GM23248 (cell line): ENCODE measurements at regions not wholly inside any gene's neighbourhood (a gene's known extent, or its start where the extent isn't known, plus 50 kb on each side); places are given as distances from the start of the nearest gene placed in this dataset.
A peak's percentile ranks its signal among the peaks of the same experiment; 100 is the strongest.
"Not testable (repeated sequence)": the region's sequence is repeated elsewhere in the genome, so short reads cannot be mapped to it uniquely, and the experiment has no call there.

Experiments used
- DNase-seq: peaks from one replicate; pipeline ENCODE4 v3.0.0-alpha.2; 2015
- H2AFZ ChIP-seq: fragments of 200-600 bp; sonication (generic); 2 replicates; pipeline ENCODE4 v1.6.1; 2016; ENCODE audit warnings: antibody characterized with exemption
- H3F3A ChIP-seq: fragments of 200-600 bp; sonication (generic); 2 replicates; pipeline ENCODE4 v1.6.1; 2016; ENCODE audit warnings: mild to moderate bottlenecking, antibody characterized with exemption, mixed run types; ENCODE audit not compliant: insufficient read depth
- H3K27ac ChIP-seq: fragments of 200-600 bp; sonication (generic); 2 replicates; pipeline ENCODE4 v1.5.1; 2016; ENCODE audit warnings: mild to moderate bottlenecking
- H3K27me3 ChIP-seq: fragments of 200-600 bp; sonication (generic); replicated peaks from 2 replicates; pipeline ENCODE4 v1.6.1; 2016; ENCODE audit warnings: mild to moderate bottlenecking; ENCODE audit not compliant: insufficient read depth
- H3K36me3 ChIP-seq: fragments of 200-600 bp; sonication (generic); 2 replicates; pipeline ENCODE4 v1.6.1; 2016; ENCODE audit warnings: low read depth, mild to moderate bottlenecking
- H3K4me1 ChIP-seq: fragments of 200-600 bp; sonication (generic); 2 replicates; pipeline ENCODE4 v1.6.1; 2016; ENCODE audit warnings: mild to moderate bottlenecking; ENCODE audit not compliant: insufficient read depth
- H3K4me2 ChIP-seq: fragments of 200-600 bp; sonication (generic); one replicate; pipeline ENCODE4 v1.6.1; 2016; ENCODE audit warnings: mild to moderate bottlenecking; ENCODE audit not compliant: unreplicated experiment
- H3K4me3 ChIP-seq: fragments of 200-600 bp; sonication (generic); 2 replicates; pipeline ENCODE4 v1.5.1; 2016; ENCODE audit warnings: mild to moderate bottlenecking
- H3K79me2 ChIP-seq: fragments of 200-600 bp; sonication (generic); 2 replicates; pipeline ENCODE4 v1.6.1; 2016; ENCODE audit warnings: mild to moderate bottlenecking; ENCODE audit not compliant: insufficient read depth
- H3K9ac ChIP-seq: fragments of 200-600 bp; sonication (generic); 2 replicates; pipeline ENCODE4 v1.6.1; 2016; ENCODE audit warnings: mild to moderate bottlenecking
- H3K9me2 ChIP-seq: fragments of 200-600 bp; sonication (generic); 2 replicates; pipeline ENCODE4 v1.6.1; 2016; ENCODE audit warnings: mixed run types, mild to moderate bottlenecking, moderate library complexity; ENCODE audit not compliant: insufficient read depth
- H3K9me3 ChIP-seq: fragments of 200-600 bp; sonication (generic); one replicate; pipeline ENCODE4 v1.6.1; 2017; ENCODE audit warnings: low read depth
- H4K20me1 ChIP-seq: fragments of 200-600 bp; sonication (generic); 2 replicates; pipeline ENCODE4 v1.6.0; 2016; ENCODE audit not compliant: insufficient read depth
- WGBS, 2 experiments: methylation state at CpG; one replicate each; pipeline ENCODE4 v1.1.6; 2015 to 2017; ENCODE audit warnings: low lambda C conversion rate in 2 of 2, low coverage in 1 of 2; ENCODE audit errors: missing lambda C conversion rate in 2 of 2; 5-methylcytosine and 5-hydroxymethylcytosine counted together
- in situ Hi-C: fragments of 300-500 bp; cut with MboI; formaldehyde crosslinking; loops from 2 replicates; pipeline ENCODE4 v1.15.0; 2020

- H3K9ac ChIP-seq, in situ Hi-C loops, H3K4me2 ChIP-seq, H3F3A ChIP-seq, H2AFZ ChIP-seq, DNase-seq, H4K20me1 ChIP-seq, H3K36me3 ChIP-seq, H3K9me2 ChIP-seq, H3K9me3 ChIP-seq, H3K27ac ChIP-seq, H3K27me3 ChIP-seq, H3K4me3 ChIP-seq, H3K79me2 ChIP-seq, H3K4me1 ChIP-seq: not testable (repeated sequence)
- WGBS, 2 experiments: 88 to 94% methylated on average over 25 to 30 of the region's 41 CpGs
Observed at GRCh38 chr1:228611707-228612106, 123.6 kb upstream of the RHOU start.

- H3K4me1 ChIP-seq, H3K9me3 ChIP-seq, H4K20me1 ChIP-seq, H3K79me2 ChIP-seq, H3K4me3 ChIP-seq, H3K27ac ChIP-seq, H3K36me3 ChIP-seq, H3K4me2 ChIP-seq, H3F3A ChIP-seq, H2AFZ ChIP-seq, in situ Hi-C loops, H3K9me2 ChIP-seq, H3K27me3 ChIP-seq, DNase-seq: not testable (repeated sequence)
- WGBS, 2 experiments: 85 to 89% methylated on average over 23 to 26 of the region's 52 CpGs
- 0 out of 2 replicates have a peak overlapping the region, but pooled peaks have one; percentile 33 for H3K9ac ChIP-seq
Observed at GRCh38 chr1:228622002-228622716, 113.1 kb upstream of the RHOU start.

GRCh38 chr1:228626481-228626880 lies 108.8 kb upstream of the RHOU start:
- H3K9me2 ChIP-seq, in situ Hi-C loops, H3F3A ChIP-seq, H3K27me3 ChIP-seq, H3K4me1 ChIP-seq, H3K9me3 ChIP-seq, H2AFZ ChIP-seq, H3K9ac ChIP-seq, H4K20me1 ChIP-seq, DNase-seq, H3K79me2 ChIP-seq, H3K27ac ChIP-seq, H3K4me2 ChIP-seq, H3K36me3 ChIP-seq, H3K4me3 ChIP-seq: not testable (repeated sequence)
- WGBS, 2 experiments: 92% methylated on average over 22 to 24 of the region's 30 CpGs

GRCh38 chr1:228632858-228633257 lies 102.4 kb upstream of the RHOU start:
- H3K4me2 ChIP-seq: not testable (repeated sequence)
- 47 to 61% methylated on average over 16 to 23 of the region's 42 CpGs for WGBS, 2 experiments

GRCh38 chr1:228635304-228635703 lies 100.0 kb upstream of the RHOU start:
- H3K4me1 ChIP-seq, H3K36me3 ChIP-seq, H3K27me3 ChIP-seq, H4K20me1 ChIP-seq, H3K9me3 ChIP-seq, DNase-seq, H3K79me2 ChIP-seq, H2AFZ ChIP-seq, in situ Hi-C loops, H3K9ac ChIP-seq, H3K9me2 ChIP-seq, H3F3A ChIP-seq, H3K27ac ChIP-seq, H3K4me3 ChIP-seq, H3K4me2 ChIP-seq: not testable (repeated sequence)
- WGBS, 2 experiments: 31 to 40% methylated on average over 21 to 39 of the region's 40 CpGs

More at GRCh38 chr1:228632858-228633257, 102.4 kb upstream of the RHOU start:
- H4K20me1 ChIP-seq, H3F3A ChIP-seq, H3K36me3 ChIP-seq, H3K9me2 ChIP-seq, H2AFZ ChIP-seq, H3K27ac ChIP-seq, H3K4me1 ChIP-seq, in situ Hi-C loops, DNase-seq, H3K79me2 ChIP-seq, H3K9me3 ChIP-seq, H3K27me3 ChIP-seq: not testable (repeated sequence)
- peak overlapping the region; percentile 44 for H3K9ac ChIP-seq
- H3K4me3 ChIP-seq: peak overlapping the region; percentile 45; the same call in 1 of the 2 replicates

- H3K36me3 ChIP-seq, H3K4me2 ChIP-seq, H3K9me2 ChIP-seq, DNase-seq, H3K9ac ChIP-seq, in situ Hi-C loops, H2AFZ ChIP-seq, H4K20me1 ChIP-seq, H3K4me3 ChIP-seq, H3F3A ChIP-seq, H3K4me1 ChIP-seq, H3K27ac ChIP-seq, H3K27me3 ChIP-seq, H3K9me3 ChIP-seq, H3K79me2 ChIP-seq: not testable (repeated sequence)
- 41 to 50% methylated on average over 3 to 15 of the region's 39 CpGs for WGBS, 2 experiments
Observed at GRCh38 chr1:228637529-228637928, 97.8 kb upstream of the RHOU start.
